ENCODE measurements at regions not wholly inside any gene's neighbourhood (a gene's known extent, or its start where the extent isn't known, plus 50 kb on each side); places are given as distances from the start of the nearest gene placed in this dataset.

DNA sequence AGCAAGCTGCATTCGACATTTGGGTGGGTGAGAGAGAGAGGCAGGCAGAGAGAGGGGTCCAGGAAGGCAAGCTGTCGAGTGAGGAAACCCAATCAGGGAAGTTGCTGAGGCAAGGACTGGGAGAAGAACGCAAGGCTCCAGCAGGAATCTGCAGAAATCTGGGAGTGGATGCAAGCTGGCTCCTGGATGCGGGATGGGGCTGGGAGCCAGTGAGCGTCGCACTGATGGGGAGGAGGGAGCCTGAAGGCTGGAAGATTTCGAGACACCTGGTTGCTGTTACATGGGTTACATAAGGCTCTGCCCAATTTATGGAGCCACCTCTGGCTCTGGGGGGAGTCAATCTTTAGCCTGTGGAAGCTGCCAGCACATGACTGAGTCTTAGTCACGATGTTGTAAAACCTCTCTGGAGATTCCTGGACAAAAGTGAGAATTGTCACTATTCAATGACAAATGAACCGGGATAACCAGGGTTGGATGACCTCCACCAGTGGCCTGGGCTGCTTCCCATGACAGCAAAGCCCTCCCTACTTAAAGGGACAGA, 51.1 kb upstream of the ADRB1 start:
- TF ChIP-seq, protein P1, sequence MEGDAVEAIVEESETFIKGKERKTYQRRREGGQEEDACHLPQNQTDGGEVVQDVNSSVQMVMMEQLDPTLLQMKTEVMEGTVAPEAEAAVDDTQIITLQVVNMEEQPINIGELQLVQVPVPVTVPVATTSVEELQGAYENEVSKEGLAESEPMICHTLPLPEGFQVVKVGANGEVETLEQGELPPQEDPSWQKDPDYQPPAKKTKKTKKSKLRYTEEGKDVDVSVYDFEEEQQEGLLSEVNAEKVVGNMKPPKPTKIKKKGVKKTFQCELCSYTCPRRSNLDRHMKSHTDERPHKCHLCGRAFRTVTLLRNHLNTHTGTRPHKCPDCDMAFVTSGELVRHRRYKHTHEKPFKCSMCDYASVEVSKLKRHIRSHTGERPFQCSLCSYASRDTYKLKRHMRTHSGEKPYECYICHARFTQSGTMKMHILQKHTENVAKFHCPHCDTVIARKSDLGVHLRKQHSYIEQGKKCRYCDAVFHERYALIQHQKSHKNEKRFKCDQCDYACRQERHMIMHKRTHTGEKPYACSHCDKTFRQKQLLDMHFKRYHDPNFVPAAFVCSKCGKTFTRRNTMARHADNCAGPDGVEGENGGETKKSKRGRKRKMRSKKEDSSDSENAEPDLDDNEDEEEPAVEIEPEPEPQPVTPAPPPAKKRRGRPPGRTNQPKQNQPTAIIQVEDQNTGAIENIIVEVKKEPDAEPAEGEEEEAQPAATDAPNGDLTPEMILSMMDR (IDR thresholded peaks at IDR 0.05; ENCODE audit: low read depth, low read length, missing input control): no peak
- no peak for TF ChIP-seq SP1 (IDR thresholded peaks at IDR 0.05)
- TF ChIP-seq EGR1 (IDR thresholded peaks at IDR 0.05; ENCODE audit: low read depth in 2 of 2): no peak

All from liver (tissue), 3 donors.